PC-9 (cell line): ENCODE measurements at regions not wholly inside any gene's neighbourhood (a gene's known extent, or its start where the extent isn't known, plus 50 kb on each side); places are given as distances from the start of the nearest gene placed in this dataset.

Experiments
- EZH2 ChIP-seq: fragments of 200-600 bp; sonication (generic); IDR thresholded peaks from 2 replicates; pipeline ENCODE4 v1.8.0; 2017; ENCODE audit warnings: antibody characterized with exemption, low read depth
- TF ChIP-seq, protein P1 (sequence below): fragments of 200-600 bp; sonication (generic); conservative IDR thresholded peaks from 2 replicates; pipeline ENCODE4 v1.6.1; 2017; ENCODE audit warnings: mixed run types, antibody characterized with exemption, mild to moderate bottlenecking, moderate library complexity

DNA sequence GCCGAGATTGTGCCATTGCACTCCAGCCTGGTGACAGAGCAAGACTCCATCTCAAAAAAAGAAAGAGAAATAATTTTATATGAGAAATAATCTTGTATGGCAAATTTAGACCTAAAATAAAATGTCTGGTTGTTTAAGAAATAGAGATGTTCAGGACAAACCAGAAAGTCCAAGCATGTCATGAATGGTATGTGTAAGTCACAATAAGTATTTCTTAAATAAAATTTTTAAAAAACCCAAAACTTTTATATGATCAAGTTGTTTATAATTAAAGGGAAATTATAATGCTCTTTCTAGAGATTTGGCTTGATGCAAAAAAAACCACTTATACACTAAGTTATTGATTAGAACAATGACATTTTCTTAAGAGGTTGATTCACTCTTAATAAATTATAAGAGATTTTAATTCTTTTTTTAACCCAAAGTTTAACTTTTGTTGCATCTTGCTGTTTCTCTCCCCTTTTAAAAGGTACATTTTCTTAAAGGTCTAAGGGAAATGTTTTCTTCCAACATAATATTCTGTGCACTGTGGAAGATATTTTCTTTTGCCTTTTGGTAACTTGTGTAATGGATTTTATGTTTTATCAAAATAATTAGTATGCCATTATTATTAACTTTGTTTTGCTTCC, 105.7 kb downstream of the RTP4 start:
- TF ChIP-seq, protein P1, sequence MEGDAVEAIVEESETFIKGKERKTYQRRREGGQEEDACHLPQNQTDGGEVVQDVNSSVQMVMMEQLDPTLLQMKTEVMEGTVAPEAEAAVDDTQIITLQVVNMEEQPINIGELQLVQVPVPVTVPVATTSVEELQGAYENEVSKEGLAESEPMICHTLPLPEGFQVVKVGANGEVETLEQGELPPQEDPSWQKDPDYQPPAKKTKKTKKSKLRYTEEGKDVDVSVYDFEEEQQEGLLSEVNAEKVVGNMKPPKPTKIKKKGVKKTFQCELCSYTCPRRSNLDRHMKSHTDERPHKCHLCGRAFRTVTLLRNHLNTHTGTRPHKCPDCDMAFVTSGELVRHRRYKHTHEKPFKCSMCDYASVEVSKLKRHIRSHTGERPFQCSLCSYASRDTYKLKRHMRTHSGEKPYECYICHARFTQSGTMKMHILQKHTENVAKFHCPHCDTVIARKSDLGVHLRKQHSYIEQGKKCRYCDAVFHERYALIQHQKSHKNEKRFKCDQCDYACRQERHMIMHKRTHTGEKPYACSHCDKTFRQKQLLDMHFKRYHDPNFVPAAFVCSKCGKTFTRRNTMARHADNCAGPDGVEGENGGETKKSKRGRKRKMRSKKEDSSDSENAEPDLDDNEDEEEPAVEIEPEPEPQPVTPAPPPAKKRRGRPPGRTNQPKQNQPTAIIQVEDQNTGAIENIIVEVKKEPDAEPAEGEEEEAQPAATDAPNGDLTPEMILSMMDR = no peak
- TF ChIP-seq EZH2 = no peak
